GM18517 (cell line): ENCODE measurements at regions not wholly inside any gene's neighbourhood (a gene's known extent, or its start where the extent isn't known, plus 50 kb on each side); places are given as distances from the start of the nearest gene placed in this dataset.

ENCODE experiments used
- ATAC-seq: cut with Tn5 transposase; IDR thresholded peaks from one replicate; pipeline ENCODE4 v1.9.1; 2021; ENCODE audit warnings: mild to moderate bottlenecking, moderate library complexity; ENCODE audit not compliant: unreplicated experiment

DNA sequence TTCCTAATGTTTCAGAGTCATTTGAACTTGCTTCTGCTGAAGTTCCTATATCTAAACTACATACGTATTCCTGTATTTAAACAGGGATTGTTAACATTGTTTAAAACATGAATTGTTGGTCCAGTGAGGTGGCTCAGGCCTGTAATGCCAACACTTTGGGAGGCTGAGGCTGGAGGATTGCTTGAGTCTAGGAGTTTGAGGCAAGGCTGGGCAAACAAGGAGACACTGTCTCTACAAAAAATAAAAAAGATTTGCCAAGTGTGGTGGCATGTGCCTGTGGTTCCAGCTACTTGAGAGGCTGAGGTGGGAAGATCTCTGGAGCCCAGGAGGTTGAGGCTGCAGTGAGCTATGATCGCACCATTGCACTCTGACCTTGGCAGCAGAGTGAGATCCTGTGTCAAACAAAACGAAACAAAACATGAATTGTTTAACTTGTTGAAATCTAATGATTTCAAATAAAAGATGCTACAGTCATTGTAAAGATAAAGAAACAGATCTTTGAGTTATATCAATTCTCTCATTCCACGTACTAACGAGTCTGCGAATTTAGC is 809.4 kb downstream of the TYW1 start:
- no peak for ATAC-seq

DNA sequence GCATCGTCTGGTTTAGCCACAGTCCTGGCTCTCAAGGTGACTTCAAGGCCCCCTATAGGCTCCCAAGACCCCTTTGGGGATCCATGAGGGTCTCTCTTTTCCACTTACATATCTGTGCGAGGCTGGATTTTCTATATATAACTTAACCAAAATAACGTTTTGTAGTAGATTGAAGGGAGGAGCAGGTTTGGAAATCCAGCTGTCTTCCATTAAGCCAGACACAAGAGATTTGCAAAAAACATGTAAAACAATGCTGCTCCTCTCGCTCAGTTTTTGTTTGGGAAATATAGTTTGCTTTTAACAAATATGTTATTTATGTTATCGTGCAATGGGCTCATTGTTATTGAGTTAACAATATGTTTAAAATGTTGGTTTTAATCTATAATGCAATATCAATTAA is 811.2 kb downstream of the TYW1 start:
- ATAC-seq: no peak

DNA sequence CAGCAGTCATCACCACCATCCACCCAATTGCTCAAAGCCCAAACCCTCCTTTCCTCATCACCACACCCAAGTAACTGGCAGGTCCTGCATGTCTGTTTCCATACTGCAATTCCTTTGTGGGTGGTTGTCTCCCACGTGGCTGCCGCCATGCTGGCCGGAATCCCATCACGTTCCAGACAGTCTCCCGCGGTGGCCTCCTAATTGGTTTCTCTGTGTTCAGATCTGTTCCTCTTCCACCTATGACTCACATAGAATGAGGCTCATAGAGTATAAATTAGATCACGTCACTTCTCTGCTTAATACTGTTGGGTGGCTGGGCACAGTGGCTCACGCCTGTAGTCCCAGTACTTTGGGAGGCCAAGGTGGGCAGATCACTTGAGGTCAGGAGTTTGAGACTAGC is 813.0 kb downstream of the TYW1 start:
- ATAC-seq: no peak

DNA sequence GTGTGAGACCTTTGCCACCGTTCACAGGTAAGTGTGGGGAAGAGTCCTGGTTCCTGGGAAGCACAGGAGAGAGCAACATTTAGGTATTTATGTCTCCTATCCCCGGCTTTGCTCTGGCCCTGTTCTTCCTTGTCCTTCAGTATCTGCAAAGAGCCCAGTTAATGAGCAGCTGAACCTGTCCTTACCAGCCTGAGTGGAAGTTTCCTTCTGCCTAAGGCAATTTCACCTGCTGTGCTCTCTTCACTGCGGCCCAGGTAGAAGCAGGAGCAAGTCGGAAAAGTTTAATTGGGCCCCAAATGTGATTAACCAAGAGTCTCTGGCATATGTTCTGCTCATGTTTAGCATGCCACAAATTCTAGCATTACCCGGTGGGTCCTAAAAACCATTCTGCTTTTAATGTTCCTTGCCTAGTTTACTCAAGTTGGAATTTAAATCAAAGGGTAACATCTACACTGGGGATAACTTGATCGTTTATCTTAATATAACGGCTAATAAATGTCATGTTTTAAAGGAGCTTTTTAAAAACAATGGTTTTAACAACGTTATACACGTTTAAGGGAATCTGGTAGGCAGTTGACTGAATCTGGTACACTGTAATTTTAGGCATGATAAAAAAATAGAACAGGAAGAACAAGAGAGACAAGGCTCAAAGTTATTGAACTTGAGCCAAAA is 817.1 kb downstream of the TYW1 start:
- no peak for ATAC-seq

DNA sequence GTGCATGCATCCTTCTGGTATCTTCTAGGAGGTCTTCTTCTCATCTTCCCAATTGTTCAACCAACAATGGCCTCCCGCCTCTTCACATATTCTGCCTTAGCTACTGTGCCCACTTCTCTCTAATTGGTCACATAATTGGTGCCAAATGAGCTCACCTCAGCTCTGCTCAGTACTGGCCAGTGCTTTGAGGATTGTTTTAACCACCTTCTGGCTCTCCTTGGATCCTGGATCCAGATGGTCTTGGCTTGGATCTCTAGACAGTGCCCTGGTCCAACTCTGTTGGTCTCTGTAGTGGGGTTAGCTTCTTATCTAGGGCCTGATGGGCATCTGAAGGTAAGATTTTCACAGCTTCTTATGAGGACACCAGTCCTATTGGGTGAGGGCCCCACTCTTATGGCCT is 820.8 kb downstream of the TYW1 start:
- no peak for ATAC-seq

DNA sequence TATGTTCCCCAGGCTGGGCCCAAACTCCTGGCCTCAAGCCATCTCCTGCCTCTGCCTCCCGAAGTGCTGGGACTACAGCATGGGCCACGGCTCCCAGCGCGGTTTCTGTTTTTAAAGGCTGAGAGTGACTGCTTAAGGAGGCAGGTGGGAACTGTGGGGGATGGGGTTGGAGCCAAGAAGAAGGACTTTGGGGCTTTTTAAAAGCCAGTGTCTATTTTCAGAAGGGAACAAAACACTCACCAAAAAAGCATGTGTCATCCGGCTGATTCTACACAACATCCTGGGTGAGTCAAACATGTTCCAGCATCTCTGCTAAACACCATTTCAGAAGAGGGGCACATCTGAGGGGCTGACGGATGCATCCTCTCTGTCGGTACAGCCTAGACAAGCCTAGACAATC is 824.5 kb downstream of the TYW1 start:
- no peak for ATAC-seq

DNA sequence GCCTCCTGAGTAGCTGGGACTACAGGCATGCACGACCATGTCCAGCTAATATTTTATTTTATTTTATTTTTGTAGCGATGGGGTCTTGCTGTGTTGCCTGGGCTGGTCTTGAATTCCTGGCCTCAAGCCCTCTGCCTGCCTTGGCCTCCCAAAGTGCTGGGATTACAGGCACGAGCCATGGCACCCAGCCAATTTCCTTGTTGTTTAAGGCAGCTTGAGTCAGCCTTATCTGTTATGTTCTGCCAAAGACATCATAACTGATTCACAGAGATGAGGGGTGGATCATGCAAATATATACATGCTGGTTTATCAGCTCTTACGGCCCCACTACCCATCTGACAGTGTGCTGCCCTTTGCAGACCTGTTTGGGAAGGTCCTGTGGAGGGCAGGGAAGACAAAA is 826.7 kb downstream of the TYW1 start:
- no peak for ATAC-seq

DNA sequence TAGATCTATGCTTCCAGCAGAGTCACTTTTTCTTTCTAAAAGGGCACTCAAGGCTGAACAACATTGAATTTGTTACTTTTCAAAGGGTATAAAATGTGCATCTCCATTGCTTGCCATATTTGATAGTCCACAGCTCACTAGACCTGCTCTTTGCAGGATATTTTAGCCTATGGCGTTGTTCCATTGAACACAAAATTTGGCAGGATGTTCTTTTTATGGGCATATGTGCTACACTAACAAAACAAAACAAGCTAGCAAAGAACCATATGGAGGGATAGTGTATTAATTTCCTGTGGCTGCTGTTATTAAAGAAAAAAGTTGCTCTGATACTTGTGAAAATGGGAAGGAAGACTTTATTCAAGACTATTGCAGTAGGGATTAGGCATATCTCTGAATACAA is 828.7 kb downstream of the TYW1 start:
- ATAC-seq: no peak

DNA sequence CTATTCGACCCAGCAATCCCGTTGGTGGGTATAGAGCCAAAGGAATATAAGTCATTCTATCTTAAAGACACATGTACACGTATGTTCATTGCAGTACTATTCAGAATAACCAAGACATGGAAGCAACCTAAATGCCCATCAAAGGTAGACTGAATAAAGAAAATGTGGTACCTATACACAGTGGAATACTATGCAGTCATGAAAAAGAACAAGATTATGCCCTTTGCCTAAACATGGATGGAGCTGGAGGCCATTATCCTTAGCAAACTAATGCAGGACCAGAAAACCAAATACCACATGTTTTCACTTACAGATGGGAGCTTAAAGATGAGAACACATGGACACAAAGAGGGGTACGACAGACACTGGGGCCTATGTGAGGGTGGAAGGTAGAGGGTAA is 845.3 kb downstream of the TYW1 start:
- ATAC-seq: no peak

DNA sequence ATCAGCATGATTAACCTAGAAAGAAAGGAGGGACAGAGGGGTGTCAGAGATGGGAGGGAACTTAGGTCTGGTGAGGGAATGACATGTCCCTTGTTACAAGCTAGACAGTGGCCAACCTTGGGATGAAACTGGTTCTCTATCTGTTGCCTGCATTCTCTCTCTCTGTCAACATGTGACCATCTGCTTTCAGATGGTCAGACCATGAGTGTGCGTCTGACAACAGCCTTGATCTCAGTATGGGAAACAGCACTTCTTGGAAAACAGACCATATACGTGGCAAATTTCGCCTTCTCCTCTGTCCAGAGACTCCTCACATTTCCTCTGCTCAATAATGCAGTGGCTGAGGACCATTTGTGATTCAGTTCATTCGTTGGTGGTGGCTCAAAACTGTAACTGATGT is 845.9 kb downstream of the TYW1 start:
- ATAC-seq: no peak

DNA sequence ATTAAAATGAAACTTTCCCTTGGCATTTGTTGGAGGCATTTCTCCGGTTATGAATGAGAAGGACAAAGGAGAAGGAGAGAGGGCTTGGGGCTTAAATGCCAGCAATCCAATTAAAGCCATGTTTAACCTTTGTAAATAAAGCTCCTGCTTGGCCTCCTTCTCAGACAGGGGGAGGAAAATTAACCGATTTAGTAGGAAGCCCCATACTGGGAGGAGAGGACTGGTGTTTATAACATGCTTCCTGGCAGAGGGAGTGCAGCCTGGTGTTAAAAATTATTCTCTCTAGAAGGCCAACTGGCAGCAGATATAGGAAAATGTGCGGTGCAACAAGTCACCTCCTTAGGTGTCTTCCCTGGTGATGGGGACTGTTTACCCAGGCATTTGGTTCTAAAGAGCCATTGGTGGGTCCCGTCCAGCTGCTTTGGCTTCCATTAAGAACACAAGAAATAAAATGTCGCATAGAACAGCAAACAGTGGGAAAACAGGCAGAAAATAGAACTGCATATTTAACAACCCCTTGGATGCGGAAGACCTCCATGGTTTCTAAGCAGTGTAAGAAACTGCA is 846.5 kb downstream of the TYW1 start:
- no peak for ATAC-seq

DNA sequence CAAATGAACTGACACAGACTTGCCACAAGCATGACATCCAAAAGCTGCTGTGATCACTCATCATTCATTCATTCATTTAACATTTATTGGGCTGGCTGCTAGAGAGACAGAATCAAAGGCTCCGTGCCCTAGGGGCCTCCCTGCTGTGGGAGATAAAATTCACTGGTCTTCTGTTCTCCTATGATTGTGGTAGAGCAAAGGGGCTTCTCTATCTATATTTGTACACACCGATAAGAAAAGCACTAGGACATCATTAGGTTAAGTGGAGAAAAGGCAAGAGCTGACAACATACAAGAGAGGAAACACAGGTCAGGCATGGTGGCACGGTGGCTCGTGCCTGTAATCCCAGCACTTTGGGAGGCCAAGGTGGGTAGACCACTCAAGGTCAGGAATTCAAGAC is 847.0 kb downstream of the TYW1 start:
- ATAC-seq: no peak

DNA sequence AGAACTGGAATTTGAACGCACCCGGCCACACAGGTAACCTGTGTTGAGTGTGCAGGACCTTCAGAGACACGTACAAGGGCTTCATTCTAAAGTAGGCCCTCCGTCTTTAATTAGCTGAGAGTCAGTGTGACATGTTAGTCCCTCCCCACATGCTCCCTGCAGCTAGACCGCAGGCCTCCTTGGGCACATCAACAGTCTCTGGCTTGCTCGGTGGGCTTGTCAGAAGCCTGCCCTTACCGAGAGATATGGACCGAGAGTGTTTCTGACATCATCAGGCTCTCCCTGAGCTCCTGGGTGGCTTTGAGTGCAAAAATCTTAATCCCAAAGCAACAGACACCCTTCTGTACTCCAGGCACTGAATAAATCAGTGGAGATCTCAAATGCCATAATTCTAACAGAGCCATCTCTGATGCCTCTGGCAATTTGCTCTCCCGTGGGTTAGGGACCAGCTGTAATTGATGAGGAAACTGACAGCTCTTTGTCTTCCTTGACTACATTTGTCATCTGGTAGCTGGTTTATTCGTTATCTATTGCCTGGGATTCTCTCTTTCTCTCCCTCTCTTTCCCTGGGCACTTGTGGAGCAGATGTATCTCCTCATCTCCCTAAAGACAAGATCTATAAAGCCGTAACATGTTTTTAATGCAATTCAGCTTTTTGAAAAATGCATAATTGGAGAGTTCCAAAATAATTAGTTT is 850.6 kb downstream of the TYW1 start:
- no peak for ATAC-seq

DNA sequence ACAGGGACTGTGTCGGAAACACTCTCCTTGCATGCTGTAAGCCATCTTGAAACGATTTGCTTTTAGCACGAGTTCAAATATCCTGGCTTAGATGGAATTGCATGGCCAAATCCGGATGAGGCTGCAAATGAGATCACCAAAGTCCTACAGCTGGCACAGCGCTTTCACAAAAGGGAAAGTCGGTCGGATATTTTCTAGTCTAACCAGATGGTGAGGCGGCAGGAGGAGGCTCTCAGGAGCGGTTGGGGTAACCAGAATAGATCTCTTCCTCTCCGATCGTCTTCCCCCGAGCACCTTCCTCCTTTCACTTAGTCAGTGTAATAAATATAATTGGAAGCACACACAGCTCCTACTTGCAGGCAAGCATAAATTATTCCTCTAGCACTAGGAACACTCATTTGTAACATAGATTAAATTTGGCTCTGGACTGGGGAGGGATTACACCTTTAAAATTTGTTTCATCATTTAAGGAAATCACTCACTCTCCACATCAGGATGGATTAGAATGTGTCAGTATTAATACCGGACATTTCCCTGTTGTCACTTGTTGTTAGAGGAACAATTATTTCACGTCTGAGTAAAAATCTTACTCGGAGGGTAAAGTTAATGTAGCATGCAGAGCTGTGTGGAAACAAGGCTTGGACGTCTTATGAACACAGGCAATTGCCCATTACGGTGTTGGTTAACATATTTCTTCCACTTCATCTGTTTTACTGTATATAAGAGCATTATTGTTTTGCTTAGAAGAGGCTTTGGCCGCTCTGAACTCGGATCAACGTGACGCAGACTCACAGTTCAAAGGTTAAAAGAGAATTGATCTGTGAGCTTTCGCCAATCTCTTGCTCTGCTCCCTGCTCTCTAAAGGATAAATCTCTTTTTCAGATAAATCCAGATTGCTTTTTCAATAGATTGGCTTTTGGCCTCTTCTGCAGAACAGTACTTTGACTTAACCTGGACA is 857.9 kb downstream of the TYW1 start:
- ATAC-seq: no peak

DNA sequence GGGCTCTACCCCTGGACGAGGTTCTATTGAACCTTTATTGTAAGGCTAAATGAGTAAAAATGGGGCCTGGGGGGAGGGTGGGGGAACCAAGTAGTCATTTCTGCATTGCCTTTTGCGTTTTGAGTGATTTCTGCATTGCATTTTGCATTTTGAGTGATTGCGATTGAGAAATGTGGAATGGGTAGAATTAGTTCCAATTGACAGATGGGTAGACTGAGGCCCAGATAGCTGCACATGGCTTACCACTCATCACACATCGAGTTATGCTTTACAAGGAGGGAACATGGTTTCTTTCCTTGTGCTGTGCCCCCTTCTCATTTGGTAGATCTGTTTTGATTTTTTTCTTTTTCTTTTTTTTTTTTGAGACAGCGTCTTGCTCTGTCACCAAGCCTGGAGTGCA is 858.7 kb downstream of the TYW1 start:
- no peak for ATAC-seq

DNA sequence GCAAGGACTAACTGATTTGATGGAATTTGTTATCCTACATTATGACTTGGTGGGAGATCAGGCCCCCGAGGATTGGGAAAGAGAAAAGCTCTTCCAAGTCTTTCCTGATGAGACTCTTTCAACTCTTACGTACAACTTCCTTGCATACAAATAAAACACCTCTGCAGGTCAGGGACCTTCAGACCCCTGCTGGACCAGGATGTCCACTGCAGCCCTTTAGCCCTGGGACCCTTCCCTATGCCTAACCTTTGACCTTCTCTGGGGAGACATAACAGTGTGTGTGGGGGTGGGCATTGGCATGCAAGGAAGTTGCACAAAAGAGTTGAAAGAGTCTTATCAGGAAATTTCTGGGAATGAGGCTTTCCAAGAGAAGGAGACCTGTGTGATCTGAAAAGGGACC is 859.4 kb downstream of the TYW1 start:
- no peak for ATAC-seq

DNA sequence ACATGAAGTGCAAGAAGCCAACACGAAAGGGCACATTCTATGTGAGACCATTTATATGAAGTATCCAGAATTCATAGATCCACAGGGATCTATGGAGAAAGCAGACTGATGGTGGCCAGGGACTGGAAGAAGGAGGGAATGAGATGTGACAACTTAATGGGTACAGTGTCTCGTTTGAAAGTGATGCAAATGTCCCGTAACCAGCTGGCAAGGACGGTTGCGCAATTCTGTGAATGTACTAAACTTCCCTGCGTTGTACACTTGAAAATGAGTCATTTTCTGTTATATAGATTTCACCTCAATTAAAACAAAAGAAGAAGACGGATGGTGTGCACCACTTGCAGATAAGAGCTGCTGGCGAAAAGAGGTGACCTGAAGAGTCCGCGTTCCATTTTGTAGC is 861.1 kb downstream of the TYW1 start:
- no peak for ATAC-seq

DNA sequence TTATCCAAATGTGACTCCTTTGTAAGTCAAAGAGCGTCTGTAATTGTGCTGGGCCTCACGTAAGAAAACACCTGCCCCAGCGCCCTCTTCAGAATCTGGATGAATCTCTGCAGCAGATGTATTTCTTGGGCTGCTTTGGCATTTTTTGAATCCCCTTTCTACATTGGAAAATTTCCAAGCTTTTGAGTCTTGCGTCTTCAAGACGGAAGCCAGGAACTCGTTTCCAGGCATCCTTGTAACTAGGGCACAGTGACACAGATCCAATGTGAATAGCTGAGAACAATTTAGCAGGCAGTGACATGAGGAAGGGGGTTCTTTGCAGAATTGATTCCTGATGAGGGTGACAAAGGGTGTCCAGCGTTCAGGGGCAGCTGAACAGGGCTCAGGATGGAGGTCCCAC is 862.3 kb downstream of the TYW1 start:
- ATAC-seq: no peak

DNA sequence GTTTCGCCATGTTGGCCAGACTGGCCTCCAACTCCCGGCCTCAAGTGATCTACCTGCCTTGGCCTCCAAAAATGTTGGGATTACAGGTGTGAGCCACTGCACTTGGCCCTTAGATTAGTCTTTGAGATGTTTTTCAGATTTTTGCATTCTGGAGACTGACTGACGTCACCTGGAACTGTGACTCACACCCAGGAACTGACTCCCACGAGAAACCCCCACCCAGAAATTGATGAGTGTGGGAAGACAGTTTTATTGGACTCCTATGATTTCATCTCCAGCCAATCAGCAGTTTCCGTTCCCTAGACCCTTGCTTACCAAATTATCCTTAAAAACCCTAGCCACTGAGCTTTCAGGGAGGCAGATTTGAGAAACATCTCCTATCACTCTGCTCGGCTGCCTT is 867.3 kb downstream of the TYW1 start:
- no peak for ATAC-seq

DNA sequence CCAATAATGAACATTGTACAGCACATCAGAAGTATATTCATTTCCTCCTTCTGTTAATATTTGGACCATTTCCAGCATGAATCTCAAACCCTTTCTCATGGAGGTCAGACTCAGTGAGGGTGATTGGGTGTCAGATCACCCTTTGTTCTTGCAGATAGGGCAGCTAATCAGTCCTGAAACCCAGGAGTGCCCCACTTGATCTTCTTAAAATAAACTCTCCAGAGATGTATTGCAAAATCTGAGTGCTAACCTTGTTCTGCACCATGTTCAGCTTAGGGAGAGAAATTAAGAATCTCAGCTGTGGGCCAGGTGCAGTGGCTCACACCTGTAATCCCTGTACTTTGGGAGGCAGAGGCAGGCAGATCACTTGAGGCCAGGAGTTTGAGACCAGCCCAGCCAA is 869.4 kb downstream of the TYW1 start:
- no peak for ATAC-seq

DNA sequence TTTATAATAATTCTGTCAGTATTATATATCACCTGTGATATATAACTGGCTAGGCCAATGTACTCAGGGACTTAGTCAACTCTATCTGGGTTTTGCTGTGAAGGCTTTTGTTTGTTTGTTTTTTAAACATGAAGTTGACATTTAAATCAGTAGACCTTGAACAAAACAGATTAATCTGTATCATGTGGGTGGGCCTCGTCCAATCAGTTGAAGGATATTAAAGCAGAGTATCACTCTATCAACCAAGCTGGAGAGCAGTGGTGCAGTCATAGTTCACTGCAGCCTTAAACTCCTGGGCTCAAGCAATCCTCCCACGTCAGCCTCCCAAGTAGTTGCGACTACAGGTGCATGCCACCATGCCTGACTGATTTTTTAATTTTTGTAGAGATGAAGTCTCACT is 870.2 kb downstream of the TYW1 start:
- ATAC-seq: no peak
